ENCODE measurements at regions not wholly inside any gene's neighbourhood (a gene's known extent, or its start where the extent isn't known, plus 50 kb on each side); places are given as distances from the start of the nearest gene placed in this dataset.
"Not testable (repeated sequence)": the region's sequence is repeated elsewhere in the genome, so short reads cannot be mapped to it uniquely, and the experiment has no call there.

DNA sequence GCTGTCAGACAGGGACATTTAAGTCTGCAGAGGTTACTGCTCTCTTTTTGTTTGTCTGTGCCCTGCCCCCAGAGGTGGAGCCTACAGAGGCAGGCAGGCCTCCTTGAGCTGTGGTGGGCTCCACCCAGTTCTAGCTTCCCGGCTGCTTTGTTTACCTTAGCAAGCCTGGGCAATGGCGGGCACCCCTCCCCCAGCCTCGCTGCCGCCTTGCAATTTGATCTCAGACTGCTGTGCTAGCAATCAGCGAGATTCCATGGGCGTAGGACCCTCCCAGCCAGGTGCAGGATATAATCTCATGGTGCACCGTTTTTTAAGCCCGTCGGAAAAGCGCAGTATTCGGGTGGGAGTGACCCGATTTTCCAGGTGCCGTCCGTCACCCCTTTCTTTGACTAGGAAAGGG is 235.6 kb downstream of the BRINP2 start:
- TF ChIP-seq, protein P1, sequence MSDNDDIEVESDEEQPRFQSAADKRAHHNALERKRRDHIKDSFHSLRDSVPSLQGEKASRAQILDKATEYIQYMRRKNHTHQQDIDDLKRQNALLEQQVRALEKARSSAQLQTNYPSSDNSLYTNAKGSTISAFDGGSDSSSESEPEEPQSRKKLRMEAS (IDR thresholded peaks at IDR 0.05) = not testable (repeated sequence)
- TF ChIP-seq, protein P2, sequence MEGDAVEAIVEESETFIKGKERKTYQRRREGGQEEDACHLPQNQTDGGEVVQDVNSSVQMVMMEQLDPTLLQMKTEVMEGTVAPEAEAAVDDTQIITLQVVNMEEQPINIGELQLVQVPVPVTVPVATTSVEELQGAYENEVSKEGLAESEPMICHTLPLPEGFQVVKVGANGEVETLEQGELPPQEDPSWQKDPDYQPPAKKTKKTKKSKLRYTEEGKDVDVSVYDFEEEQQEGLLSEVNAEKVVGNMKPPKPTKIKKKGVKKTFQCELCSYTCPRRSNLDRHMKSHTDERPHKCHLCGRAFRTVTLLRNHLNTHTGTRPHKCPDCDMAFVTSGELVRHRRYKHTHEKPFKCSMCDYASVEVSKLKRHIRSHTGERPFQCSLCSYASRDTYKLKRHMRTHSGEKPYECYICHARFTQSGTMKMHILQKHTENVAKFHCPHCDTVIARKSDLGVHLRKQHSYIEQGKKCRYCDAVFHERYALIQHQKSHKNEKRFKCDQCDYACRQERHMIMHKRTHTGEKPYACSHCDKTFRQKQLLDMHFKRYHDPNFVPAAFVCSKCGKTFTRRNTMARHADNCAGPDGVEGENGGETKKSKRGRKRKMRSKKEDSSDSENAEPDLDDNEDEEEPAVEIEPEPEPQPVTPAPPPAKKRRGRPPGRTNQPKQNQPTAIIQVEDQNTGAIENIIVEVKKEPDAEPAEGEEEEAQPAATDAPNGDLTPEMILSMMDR (IDR thresholded peaks at IDR 0.05; ENCODE audit: low read depth, low read length, missing input control) = not testable (repeated sequence)
- TF ChIP-seq TAF1 (conservative IDR thresholded peaks at IDR 0.05); JUND (IDR thresholded peaks at IDR 0.05); GABPA (IDR thresholded peaks at IDR 0.05 in 1 of 2, conservative IDR thresholded peaks at IDR 0.05 in 1 of 2); FOXA2 (IDR thresholded peaks at IDR 0.05); RAD21 (IDR thresholded peaks at IDR 0.05); SP1 (IDR thresholded peaks at IDR 0.05); YY1 (IDR thresholded peaks at IDR 0.05): not testable (repeated sequence)
- TF ChIP-seq, protein P3, sequence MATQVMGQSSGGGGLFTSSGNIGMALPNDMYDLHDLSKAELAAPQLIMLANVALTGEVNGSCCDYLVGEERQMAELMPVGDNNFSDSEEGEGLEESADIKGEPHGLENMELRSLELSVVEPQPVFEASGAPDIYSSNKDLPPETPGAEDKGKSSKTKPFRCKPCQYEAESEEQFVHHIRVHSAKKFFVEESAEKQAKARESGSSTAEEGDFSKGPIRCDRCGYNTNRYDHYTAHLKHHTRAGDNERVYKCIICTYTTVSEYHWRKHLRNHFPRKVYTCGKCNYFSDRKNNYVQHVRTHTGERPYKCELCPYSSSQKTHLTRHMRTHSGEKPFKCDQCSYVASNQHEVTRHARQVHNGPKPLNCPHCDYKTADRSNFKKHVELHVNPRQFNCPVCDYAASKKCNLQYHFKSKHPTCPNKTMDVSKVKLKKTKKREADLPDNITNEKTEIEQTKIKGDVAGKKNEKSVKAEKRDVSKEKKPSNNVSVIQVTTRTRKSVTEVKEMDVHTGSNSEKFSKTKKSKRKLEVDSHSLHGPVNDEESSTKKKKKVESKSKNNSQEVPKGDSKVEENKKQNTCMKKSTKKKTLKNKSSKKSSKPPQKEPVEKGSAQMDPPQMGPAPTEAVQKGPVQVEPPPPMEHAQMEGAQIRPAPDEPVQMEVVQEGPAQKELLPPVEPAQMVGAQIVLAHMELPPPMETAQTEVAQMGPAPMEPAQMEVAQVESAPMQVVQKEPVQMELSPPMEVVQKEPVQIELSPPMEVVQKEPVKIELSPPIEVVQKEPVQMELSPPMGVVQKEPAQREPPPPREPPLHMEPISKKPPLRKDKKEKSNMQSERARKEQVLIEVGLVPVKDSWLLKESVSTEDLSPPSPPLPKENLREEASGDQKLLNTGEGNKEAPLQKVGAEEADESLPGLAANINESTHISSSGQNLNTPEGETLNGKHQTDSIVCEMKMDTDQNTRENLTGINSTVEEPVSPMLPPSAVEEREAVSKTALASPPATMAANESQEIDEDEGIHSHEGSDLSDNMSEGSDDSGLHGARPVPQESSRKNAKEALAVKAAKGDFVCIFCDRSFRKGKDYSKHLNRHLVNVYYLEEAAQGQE (IDR thresholded peaks at IDR 0.05) = not testable (repeated sequence)
- TF ChIP-seq, protein P4, sequence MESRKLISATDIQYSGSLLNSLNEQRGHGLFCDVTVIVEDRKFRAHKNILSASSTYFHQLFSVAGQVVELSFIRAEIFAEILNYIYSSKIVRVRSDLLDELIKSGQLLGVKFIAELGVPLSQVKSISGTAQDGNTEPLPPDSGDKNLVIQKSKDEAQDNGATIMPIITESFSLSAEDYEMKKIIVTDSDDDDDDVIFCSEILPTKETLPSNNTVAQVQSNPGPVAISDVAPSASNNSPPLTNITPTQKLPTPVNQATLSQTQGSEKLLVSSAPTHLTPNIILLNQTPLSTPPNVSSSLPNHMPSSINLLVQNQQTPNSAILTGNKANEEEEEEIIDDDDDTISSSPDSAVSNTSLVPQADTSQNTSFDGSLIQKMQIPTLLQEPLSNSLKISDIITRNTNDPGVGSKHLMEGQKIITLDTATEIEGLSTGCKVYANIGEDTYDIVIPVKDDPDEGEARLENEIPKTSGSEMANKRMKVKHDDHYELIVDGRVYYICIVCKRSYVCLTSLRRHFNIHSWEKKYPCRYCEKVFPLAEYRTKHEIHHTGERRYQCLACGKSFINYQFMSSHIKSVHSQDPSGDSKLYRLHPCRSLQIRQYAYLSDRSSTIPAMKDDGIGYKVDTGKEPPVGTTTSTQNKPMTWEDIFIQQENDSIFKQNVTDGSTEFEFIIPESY (IDR thresholded peaks at IDR 0.05) = not testable (repeated sequence)
- TF ChIP-seq, protein P5, sequence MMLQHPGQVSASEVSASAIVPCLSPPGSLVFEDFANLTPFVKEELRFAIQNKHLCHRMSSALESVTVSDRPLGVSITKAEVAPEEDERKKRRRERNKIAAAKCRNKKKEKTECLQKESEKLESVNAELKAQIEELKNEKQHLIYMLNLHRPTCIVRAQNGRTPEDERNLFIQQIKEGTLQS (IDR thresholded peaks at IDR 0.05) = not testable (repeated sequence)
